Peyer's patch (tissue), 4 donors: ENCODE measurements at regions not wholly inside any gene's neighbourhood (a gene's known extent, or its start where the extent isn't known, plus 50 kb on each side); places are given as distances from the start of the nearest gene placed in this dataset.

Source experiments
- CTCF ChIP-seq, 6 experiments: fragments of 450-650 bp in 4 of 6; fragments of 200-600 bp in 2 of 6; sonication (generic) in 1 of 6; IDR thresholded peaks; one replicate each; pipeline ENCODE4 v1.5.1; 2017 to 2019; ENCODE audit warnings: antibody characterized with exemption in 6 of 6, mild to moderate bottlenecking in 3 of 6, moderate library complexity in 1 of 6
- POLR2A ChIP-seq, 2 donors: fragments of 450-650 bp; IDR thresholded peaks; one replicate each; pipeline ENCODE4 v1.5.1; 2017; ENCODE audit warnings: antibody characterized with exemption in 2 of 2, mild to moderate bottlenecking in 2 of 2, moderate library complexity in 2 of 2

GRCh38 chr6:170006071-170006899 is 254.9 kb downstream of the ERMARD start:
- TF ChIP-seq POLR2A (IDR thresholded peaks at IDR 0.05) (no peak), CTCF (IDR thresholded peaks at IDR 0.05) (no peak)
